C4-2B (cell line): ENCODE measurements at regions not wholly inside any gene's neighbourhood (a gene's known extent, or its start where the extent isn't known, plus 50 kb on each side); places are given as distances from the start of the nearest gene placed in this dataset.
A peak's percentile ranks its signal among the peaks of the same experiment; 100 is the strongest.

ENCODE experiments used
- H3K27ac ChIP-seq: fragments of 450-650 bp; 2 replicates; pipeline ENCODE4 v1.5.1; 2017
- CTCF ChIP-seq: fragments of 450-650 bp; conservative IDR thresholded peaks from 2 replicates; pipeline ENCODE4 v1.5.1; 2017; ENCODE audit warnings: mild to moderate bottlenecking
- ZFX ChIP-seq: fragments of 450-650 bp; IDR thresholded peaks from 2 replicates; pipeline ENCODE4 v1.6.1; 2017

- H3K27ac ChIP-seq, result no peak overlapping the region
- TF ChIP-seq CTCF (no peak), ZFX (no peak)
Observed at GRCh38 chrX:74238771-74239170, 65.2 kb upstream of the ZCCHC13 start.

GRCh38 chrX:74234818-74235217 lies 69.2 kb upstream of the ZCCHC13 start:
- TF ChIP-seq CTCF (peak; percentile 14; the same call in 1 of the 2 replicates), ZFX (no peak)
- H3K27ac ChIP-seq, result no peak overlapping the region

GRCh38 chrX:74232859-74233258 lies 71.1 kb upstream of the ZCCHC13 start:
- no peak overlapping the region for H3K27ac ChIP-seq
- TF ChIP-seq CTCF (peak; percentile 27), ZFX (no peak)

- no peak for TF ChIP-seq ZFX
- TF ChIP-seq CTCF, result no peak
- H3K27ac ChIP-seq, result no peak overlapping the region
Observed at GRCh38 chrX:74231625-74232024, 72.4 kb upstream of the ZCCHC13 start.

- TF ChIP-seq ZFX, result no peak
- peak; percentile 10; the same call in 1 of the 2 replicates for TF ChIP-seq CTCF
- H3K27ac ChIP-seq, result no peak overlapping the region
Observed at GRCh38 chrX:74230094-74230493, 73.9 kb upstream of the ZCCHC13 start.

GRCh38 chrX:74225111-74225510 lies 78.9 kb upstream of the ZCCHC13 start:
- TF ChIP-seq CTCF, result no peak
- TF ChIP-seq ZFX, result no peak
- no peak overlapping the region for H3K27ac ChIP-seq

GRCh38 chrX:74220277-74220676 lies 83.7 kb upstream of the ZCCHC13 start:
- TF ChIP-seq CTCF, result no peak
- TF ChIP-seq ZFX, result no peak
- no peak overlapping the region for H3K27ac ChIP-seq
